ENCODE measurements at regions not wholly inside any gene's neighbourhood (a gene's known extent, or its start where the extent isn't known, plus 50 kb on each side); places are given as distances from the start of the nearest gene placed in this dataset.

DNA sequence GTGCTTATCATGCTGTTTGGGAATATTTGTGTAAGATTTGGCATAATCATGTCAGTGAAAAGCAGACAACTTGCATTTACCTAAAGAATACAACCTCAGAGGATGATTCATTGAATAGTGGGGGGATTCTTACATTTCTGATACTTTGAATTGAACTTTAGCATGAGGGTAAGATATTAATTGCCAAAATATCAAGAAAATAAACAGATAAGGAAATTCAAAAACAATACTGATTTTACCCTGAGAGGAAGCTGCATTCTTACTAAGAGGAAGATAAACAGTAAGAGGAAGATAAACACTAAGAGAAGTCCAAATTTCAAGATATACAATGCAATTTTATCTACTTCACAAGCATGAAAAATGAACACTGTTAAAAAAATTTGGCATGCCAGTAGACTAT is 2564.3 kb upstream of the PCDH20 start:
- DNase-seq (ENCODE audit: low read depth): no peak

DNA sequence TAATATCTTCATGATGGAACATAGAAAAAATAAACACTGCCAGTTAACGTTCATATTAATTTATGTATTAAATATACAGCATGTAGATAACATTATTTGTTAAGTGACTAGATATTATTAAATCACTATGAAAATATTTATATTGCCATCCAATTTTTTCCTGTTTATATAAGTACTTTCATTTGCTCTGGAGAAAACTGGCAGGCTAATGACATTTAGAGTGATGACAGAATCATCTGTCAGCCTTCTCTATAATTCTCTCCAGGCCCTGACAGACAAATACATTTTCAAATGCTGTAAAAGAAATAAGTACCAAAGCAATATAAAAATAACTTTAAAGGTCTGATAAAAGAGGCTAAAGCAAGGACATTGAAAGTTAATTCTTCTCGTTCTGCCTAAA is 2556.7 kb upstream of the PCDH20 start:
- DNase-seq (ENCODE audit: low read depth): no peak

GRCh38 chr13:63954683-63955082 is 2539.0 kb upstream of the PCDH20 start:
- no peak for DNase-seq (ENCODE audit: low read depth)

DNA sequence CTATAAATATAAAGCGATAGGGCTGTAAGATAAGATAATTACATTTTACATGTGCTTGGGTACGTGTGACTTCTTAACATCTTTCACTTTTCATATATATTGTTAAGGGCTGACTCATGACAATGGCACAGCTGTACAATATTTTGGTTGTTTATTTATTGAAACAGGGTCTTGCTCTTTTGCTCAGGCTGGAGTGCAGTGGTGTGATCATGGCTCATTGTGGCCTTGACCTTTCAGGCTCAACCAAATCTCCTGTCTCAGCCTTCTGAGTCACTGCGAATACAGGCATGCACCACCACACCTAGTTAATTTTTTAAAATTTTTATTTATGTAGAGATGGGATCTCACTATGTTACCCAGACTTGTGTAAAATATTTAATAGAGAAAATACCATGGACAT is 2532.4 kb upstream of the PCDH20 start:
- no peak for DNase-seq (ENCODE audit: low read depth)

- no peak for DNase-seq (ENCODE audit: low read depth)
Observed at GRCh38 chr13:63944911-63945310, 2529.3 kb upstream of the PCDH20 start.

DNA sequence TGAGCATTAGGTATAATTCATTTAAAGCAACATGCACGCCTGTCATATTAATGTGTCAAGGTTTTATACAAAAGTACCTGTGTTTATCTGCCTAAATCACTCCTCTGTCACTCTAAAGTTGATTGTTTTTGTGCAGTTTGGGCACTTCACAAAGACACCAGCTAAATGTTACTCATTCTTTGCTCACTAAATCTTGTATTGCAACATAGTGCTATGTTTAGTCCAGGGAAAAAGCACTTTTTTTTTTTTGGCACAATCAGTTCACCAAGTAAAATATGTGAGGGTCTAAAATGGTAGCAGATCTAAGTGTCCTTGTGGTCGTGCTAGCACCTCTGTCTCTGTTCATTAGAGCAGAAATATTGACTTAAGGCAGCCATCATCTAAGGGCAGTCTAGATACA is 2526.7 kb upstream of the PCDH20 start:
- DNase-seq (ENCODE audit: low read depth): no peak

DNA sequence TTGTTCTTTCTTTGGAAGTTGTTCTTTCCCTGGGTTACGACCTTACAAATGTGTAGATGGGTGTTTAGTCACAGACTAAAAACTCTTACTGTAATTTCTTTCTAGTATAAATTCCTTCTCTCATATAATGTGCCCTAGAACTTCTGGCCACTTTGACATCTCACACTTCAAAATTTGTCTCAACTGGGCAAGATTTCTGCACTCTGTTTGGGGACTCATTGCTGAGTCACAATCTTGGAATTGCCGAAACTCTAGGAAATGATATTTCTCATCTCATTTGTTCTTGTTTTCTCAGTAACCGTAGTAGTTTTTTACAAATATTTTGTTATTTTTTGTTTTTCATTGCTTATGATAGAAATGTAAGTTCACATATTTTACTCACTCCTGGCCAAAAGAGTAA is 2523.2 kb upstream of the PCDH20 start:
- no peak for DNase-seq (ENCODE audit: low read depth)

DNA sequence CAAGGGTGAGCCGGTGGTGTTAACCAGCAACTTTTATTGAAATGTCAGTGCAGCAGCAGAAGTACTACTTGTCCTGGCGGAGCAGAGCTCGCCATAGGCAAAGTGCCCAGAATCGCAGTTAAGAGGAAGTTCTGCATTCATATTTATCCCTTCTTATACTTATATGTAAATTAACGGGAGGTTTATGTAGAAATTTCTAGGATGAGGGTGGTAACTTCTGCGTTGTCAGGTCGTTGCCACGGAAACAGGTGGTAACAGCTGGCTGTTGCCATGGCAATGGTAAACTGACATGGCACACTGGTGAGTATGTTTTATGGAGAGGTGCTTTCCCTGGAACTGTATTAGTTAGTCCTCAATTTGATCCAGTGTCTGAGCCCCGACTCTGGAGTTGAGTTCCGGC is 2494.9 kb upstream of the PCDH20 start:
- no peak for DNase-seq (ENCODE audit: low read depth)

DNA sequence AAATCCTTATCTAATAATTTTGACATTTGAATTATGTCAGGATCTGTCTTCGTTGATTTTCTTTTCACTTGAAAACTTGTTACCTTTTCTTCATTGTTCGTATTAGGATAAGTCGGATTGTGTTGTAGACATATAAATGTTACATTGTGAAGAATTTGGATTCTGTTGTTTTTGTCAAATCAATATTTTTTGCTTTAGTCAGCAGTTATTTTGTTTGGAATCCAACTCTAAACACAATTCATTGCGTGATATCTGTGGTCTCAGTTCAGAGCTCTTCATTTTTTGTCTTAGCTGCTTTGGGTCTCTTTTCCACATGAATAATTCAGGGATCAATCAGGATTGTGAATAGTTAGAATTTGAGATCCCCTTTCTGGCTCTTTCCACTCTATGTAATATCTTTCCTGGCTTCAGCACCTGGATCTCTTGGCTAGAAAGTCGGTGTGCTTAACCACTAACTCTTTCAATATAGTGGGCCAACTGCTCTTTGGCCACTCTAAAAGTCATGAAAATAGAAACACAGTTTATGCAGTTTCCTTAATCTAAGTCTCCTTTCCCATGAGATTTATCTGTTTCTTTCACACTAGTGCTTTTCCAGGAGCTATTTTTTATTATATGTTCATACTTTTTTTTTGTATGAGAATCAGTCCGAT is 2494.2 kb upstream of the PCDH20 start:
- no peak for DNase-seq (ENCODE audit: low read depth)

DNA sequence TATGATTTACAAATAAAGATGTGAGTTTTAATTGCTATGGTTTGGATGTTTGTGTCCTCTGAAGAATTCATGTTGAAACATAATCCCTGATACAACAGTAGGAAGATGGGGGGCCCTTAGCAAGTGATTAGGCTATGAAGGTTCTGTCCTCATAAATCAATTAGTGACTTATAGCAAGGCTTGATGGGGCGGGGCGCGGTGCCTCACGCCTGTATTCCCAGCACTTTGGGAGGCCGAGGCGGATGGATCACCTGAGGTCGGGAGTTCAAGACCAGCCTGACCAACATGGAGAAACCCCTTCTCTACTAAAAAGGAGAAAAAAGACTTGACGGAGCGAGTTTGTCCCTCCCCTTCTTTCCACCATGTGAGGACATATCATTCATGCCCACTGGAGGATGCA is 2486.5 kb upstream of the PCDH20 start:
- DNase-seq (ENCODE audit: low read depth): no peak

DNA sequence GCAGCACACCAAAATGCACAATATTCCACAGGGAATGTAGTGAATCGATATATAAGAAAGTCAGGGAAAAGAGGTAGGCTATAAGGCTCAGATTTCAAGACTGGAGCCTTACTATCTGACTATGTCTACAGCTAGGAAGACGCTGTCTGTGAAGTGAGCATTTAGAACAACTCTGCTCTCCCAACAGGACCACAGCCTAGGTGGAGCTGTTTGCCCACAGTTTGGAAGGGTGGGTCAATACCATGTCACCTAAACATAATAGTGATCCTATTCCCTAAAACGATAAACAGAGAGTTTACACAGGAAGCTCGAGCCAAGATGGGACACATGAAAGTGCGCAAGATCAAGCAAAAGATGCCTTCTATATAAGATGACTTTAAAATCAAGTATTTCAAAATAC is 2486.0 kb upstream of the PCDH20 start:
- DNase-seq (ENCODE audit: low read depth): no peak

DNA sequence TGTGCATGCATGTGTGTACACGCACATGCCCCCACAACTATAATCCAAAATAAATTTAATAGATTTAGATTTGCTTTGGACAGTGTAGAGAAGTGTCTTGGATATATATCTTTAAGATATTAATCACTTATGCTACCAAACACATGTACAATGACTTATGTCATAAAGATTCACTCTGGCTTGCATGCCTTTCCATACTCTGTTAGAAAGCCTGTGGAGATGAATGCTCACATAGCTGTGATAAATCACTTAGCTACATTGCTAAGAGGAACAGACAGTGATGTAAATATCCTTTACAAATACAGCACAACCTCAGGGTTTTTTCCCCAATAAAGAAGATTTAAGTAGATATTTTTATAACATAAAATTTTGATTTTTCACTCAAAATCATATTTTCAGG is 2484.8 kb upstream of the PCDH20 start:
- no peak for DNase-seq (ENCODE audit: low read depth)

DNA sequence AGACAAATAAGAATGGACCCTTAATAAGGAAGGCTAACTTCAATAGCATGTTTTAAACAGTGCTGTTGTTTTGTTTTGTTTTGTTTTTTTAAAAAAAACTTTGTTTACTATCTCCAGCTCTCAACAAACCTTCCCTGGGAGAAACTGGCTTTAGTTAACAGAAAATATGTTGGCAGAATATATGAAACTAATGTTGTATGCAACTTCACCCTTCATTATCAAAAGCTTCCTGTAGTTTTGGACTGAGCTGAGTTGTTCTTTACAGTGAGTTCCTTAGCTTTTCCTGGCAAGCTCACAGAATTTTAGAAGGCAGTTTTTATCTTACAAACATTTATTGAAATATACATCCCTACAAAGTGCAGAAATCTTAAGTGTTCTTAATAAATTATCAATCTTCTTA is 2480.7 kb upstream of the PCDH20 start:
- DNase-seq (ENCODE audit: low read depth): no peak

DNA sequence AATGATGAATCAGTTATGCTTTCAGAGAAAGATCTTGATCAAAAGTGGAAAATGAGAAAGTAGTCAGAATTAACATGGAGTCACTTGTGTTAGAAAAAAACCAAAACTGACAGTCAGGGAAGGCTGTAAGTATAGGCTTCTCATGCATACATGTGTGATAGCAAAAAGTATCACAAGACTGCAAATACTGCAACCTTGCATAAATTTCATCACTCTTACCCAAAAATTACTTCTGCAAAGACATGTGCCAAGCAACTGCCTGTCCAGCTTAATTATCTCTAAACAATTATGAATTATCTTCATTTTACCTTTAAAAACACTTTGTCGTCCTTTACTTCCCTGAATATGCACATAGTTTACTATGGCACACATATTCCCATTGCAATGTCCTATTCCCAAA is 2466.4 kb upstream of the PCDH20 start:
- no peak for DNase-seq (ENCODE audit: low read depth)

- no peak for DNase-seq (ENCODE audit: low read depth)
Observed at GRCh38 chr13:63880705-63881104, 2465.1 kb upstream of the PCDH20 start.

DNA sequence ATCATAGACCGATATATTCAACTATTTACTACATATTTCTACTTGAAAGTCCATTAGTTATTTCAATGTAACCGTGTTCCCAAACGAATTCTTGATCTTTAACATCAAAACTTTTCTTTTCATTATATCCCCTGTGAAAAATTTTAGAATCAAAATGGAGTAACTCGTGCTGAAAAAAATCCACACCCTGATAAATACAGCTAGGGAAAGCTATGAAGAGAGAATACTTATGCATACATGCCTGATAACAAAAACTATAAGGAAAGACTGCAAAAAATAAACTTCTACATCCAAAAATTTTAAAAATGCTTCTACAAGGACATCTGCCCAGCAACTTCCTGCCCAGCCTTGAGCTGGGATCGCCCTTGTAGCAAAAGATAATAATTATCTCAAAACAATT is 2458.3 kb upstream of the PCDH20 start:
- no peak for DNase-seq (ENCODE audit: low read depth)

- no peak for DNase-seq (ENCODE audit: low read depth)
Observed at GRCh38 chr13:63864171-63864902, 2448.7 kb upstream of the PCDH20 start.

DNA sequence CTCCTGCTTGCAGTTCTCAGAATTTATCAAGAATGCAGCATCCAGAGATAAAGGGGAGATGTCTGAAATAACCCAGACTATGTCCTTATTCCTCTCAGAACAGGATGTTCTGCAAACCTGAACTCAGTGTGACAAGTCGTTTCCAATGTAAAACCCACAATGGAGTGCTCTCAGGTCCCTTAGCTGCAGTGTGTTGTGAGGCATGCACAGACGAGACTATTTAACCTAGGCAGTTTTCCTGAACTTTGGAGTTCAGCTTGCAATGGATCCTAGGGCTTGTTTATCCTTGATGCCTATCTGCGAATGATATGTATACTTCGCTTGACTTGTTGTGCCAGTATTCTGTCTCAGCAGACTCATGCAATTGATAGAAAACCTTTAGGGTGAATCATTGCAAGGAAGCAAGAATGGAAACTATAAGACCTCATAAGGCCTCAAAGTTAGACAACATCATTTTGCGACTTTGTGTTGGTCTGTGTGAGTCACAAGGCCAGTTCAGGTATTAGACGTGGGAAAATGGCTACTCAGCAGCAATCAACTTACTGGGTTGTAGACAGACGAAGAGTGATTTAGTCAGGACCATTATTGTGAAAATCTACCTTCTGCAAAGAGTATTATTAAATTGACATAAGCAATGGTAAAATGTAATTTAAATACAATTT is 2439.9 kb upstream of the PCDH20 start:
- no peak for DNase-seq (ENCODE audit: low read depth)

- no peak for DNase-seq (ENCODE audit: low read depth)
Observed at GRCh38 chr13:63853816-63854215, 2438.2 kb upstream of the PCDH20 start.

- DNase-seq (ENCODE audit: low read depth): no peak
Observed at GRCh38 chr13:63851526-63851925, 2435.9 kb upstream of the PCDH20 start.

- no peak for DNase-seq (ENCODE audit: low read depth)
Observed at GRCh38 chr13:63843766-63844699, 2428.4 kb upstream of the PCDH20 start.

DNA sequence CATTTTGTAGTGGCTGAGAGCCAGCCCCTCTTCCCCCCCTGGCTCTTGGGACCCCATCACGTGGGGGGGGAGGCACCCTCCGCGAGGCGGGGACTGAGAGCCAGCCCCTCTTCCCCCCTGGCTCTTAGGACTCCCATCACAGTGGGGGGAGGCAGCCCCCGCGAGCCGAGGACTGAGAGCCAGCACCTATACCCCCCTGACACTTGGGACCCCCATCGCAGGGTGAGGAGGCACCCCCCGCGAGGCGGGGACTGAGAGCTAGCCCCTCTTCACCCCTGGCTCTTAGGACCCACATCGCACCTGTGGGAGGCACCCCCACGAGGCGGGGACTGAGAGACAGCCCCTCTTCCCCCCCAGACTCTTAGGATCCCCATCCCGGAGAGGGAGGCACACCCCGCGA is 2426.5 kb upstream of the PCDH20 start:
- no peak for DNase-seq (ENCODE audit: low read depth)

Data from Daoy (cell line).